Suprapubic skin (tissue), 4 donors: ENCODE measurements at regions not wholly inside any gene's neighbourhood (a gene's known extent, or its start where the extent isn't known, plus 50 kb on each side); places are given as distances from the start of the nearest gene placed in this dataset.

Source experiments
- EP300 ChIP-seq: sonication (generic); formaldehyde crosslinking; IDR thresholded peaks from one replicate; pipeline ENCODE4 v1.6.1; 2017; ENCODE audit warnings: antibody characterized with exemption
- POLR2A ChIP-seq, 2 donors: fragments of 450-650 bp; IDR thresholded peaks; one replicate each; pipeline ENCODE4 v1.6.1; 2017; ENCODE audit warnings: antibody characterized with exemption in 2 of 2, mild to moderate bottlenecking in 2 of 2, moderate library complexity in 2 of 2
- POLR2AphosphoS5 ChIP-seq, 3 donors: sonication (generic); formaldehyde crosslinking; IDR thresholded peaks; one replicate each; pipeline ENCODE4 v1.6.1; 2017; ENCODE audit warnings: antibody characterized with exemption in 3 of 3
- TF ChIP-seq, protein P1 (sequence below), 2 donors: fragments of 200-600 bp in 1 of 2; fragments of 450-650 bp in 1 of 2; sonication (generic) in 1 of 2; IDR thresholded peaks; one replicate each; pipeline ENCODE4 v1.5.1; 2016 to 2019; ENCODE audit warnings: antibody characterized with exemption in 2 of 2, mild to moderate bottlenecking in 1 of 2, moderate library complexity in 1 of 2

DNA sequence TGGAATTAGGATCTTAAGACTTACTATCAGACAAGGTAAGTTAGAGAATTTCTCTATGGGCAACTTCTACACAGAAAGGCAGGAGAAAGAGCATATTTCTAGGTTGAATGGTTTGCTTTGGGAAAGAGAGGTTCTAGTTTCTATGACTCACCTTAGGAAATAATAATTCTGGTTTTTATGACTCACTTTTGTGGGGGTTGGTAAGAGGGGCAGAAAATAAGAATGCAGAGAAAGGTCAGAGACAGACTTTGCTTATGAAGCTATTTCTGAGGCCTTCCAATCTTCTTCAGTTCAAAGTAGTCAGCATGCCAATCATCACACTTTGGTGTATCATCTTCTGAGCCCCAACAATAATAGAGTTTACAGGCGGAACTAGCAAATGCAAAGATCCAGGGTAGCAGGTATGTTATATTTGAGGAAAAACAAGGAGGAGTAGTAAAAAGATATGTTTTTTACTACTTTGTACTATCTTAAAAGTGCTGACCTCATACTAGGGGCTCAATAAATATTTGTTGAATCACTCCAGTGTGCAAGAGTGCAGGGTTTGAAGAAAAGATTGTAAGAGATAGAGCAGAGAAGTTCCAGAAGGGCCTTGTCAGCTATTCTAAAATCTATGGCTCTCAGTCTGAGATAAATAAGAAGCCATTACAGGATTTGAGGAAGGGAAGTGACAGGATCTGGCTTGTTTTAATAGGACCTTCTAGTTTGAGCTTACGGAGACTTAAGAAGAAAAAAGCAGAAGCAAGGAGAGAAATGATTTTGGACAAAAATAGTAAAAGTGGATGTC is 56.7 kb upstream of the LRFN5 start:
- TF ChIP-seq POLR2A (IDR thresholded peaks at IDR 0.05) (no peak), POLR2AphosphoS5 (IDR thresholded peaks at IDR 0.05) (no peak), EP300 (no peak)
- TF ChIP-seq, protein P1, sequence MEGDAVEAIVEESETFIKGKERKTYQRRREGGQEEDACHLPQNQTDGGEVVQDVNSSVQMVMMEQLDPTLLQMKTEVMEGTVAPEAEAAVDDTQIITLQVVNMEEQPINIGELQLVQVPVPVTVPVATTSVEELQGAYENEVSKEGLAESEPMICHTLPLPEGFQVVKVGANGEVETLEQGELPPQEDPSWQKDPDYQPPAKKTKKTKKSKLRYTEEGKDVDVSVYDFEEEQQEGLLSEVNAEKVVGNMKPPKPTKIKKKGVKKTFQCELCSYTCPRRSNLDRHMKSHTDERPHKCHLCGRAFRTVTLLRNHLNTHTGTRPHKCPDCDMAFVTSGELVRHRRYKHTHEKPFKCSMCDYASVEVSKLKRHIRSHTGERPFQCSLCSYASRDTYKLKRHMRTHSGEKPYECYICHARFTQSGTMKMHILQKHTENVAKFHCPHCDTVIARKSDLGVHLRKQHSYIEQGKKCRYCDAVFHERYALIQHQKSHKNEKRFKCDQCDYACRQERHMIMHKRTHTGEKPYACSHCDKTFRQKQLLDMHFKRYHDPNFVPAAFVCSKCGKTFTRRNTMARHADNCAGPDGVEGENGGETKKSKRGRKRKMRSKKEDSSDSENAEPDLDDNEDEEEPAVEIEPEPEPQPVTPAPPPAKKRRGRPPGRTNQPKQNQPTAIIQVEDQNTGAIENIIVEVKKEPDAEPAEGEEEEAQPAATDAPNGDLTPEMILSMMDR (IDR thresholded peaks at IDR 0.05) = no peak
